ENCODE measurements at regions not wholly inside any gene's neighbourhood (a gene's known extent, or its start where the extent isn't known, plus 50 kb on each side); places are given as distances from the start of the nearest gene placed in this dataset.

DNA sequence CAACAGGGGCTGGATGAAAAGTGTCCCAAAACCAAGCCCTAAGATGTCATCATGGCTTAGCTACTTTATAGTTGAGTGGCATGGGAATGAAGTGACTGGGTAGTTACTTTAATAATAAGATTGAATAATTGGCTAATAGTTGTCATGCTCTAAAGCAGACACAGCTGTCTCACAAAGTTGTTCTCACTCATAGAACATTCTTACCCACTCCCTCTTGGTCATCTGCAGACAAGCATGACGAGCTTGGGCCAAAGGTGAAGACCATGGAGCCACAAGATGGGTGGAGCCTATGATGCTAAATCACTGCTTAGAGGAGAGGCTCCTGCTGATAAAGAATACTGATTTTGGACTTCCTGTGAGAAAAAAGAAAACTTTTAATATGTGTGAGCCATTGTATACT is 62.4 kb upstream of the MMADHC start:
- TF ChIP-seq, protein P1, sequence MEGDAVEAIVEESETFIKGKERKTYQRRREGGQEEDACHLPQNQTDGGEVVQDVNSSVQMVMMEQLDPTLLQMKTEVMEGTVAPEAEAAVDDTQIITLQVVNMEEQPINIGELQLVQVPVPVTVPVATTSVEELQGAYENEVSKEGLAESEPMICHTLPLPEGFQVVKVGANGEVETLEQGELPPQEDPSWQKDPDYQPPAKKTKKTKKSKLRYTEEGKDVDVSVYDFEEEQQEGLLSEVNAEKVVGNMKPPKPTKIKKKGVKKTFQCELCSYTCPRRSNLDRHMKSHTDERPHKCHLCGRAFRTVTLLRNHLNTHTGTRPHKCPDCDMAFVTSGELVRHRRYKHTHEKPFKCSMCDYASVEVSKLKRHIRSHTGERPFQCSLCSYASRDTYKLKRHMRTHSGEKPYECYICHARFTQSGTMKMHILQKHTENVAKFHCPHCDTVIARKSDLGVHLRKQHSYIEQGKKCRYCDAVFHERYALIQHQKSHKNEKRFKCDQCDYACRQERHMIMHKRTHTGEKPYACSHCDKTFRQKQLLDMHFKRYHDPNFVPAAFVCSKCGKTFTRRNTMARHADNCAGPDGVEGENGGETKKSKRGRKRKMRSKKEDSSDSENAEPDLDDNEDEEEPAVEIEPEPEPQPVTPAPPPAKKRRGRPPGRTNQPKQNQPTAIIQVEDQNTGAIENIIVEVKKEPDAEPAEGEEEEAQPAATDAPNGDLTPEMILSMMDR (IDR thresholded peaks at IDR 0.05): no peak
- TF ChIP-seq POLR2A (IDR thresholded peaks at IDR 0.05): no peak
